ENCODE measurements at regions not wholly inside any gene's neighbourhood (a gene's known extent, or its start where the extent isn't known, plus 50 kb on each side); places are given as distances from the start of the nearest gene placed in this dataset.
"Not testable (repeated sequence)": the region's sequence is repeated elsewhere in the genome, so short reads cannot be mapped to it uniquely, and the experiment has no call there.

DNA sequence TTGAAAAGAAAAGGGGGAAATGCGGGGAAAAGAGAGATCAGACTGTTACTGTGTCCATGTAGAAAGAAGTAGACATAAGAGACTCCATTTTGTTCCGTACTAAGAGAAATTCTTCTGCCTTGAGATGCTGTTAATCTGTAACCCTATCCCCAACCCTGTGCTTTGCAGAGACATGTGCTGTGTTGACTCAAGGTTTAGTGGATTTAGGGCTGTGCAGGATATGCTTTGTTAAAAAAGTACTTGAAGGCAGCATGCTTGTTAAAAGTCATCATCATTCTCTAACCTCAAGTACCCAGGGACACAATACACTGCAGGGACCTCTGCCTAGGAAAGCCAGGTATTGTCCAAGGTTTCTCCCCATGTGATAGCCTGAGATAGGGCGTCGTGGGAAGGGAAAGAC lies 166.3 kb downstream of the GPX5 start:
- DNase-seq; intact Hi-C loops (cut with micrococcal nuclease); ATAC-seq: not testable (repeated sequence)

DNA sequence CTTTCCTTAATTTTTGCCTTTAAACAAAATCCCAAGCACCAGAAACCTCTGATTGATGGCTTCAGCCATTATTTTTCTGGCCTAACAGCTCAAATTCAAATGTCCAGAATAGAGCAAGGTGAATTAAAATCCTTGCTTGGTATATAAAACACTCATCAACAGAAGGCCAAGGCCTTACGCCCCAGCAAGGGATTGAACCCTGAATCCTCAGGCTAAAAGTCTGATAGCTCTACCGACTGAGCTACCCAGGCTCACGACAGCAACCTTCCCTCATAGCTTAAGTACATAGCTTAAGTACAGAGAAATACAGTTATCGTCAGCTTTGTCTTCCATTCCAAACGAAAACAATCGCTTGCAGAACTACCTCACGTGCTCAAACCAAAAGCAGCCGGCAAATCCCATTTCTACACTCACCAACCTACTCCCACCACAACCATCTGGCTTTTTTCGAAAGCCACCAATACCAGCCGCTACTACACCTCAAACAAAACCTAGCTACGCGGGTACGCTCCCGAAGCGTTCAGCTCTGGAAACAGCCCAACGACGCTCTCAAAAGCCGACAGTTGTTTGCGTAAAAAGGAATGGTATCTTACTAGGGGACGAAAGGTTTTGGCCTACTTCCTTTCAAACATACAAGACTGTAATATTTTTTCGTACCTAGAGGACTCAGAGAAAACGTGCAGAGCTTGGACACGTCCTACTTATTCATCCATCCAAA lies 167.5 kb downstream of the GPX5 start:
- DNase-seq (no peak), ATAC-seq (no peak)
- intact Hi-C loops (cut with micrococcal nuclease), result no loop called here

DNA sequence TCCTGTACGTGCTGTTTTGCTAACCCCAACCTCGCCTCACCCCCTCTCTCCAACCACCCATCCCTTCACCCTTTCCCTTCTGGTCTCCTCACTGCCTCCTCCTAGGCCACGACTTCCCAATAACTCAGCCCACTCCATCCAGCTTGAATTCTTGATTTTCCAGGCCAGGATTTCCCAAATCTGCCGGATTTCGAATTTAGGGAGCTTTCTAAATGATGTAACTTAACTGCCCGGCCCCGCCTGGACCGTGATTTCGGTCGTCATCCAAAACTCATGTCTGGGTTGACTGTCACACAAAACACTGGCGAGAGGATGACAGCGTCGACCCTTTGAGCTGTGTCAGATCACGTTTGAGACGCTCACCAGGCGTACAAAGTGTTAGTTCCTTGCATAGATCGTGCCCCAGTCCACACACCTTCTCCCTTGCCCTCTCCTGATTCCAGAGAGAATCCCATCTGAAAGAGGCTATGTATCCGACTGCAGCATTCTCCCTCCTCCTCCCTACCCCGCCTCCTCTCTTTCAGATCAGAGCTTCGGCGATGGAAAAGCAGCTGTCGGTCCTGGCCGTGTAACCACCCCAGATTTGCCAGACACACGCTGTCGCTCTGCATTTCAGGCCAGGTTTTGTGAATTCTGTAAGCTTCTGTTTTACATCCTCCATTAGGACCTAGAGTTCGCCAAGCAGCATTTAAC lies 168.2 kb downstream of the GPX5 start:
- intact Hi-C loops (cut with micrococcal nuclease), result no loop called here
- DNase-seq, result no peak
- ATAC-seq, result peak; percentile 25

DNA sequence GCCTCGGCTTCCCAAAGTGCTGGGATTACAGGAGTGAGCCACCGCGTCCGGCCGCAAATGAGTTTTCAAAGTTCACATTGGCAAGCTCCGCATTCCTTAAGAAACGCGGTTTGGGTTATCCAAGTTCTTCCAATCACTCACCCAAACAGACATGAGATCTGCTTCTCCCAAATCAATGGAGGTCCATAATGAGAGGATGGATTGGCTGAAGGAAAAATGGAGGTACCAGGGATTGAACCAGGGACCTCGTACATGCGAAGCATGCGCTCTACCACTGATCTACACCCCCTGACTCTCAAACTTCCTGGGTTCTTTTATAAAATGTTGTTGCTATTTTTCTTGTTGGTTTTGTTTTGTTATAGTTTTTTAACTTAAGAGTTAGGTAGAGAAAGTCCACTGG lies 170.0 kb downstream of the GPX5 start:
- intact Hi-C loops (cut with micrococcal nuclease), result no loop called here
- DNase-seq (no peak), ATAC-seq (no peak)

DNA sequence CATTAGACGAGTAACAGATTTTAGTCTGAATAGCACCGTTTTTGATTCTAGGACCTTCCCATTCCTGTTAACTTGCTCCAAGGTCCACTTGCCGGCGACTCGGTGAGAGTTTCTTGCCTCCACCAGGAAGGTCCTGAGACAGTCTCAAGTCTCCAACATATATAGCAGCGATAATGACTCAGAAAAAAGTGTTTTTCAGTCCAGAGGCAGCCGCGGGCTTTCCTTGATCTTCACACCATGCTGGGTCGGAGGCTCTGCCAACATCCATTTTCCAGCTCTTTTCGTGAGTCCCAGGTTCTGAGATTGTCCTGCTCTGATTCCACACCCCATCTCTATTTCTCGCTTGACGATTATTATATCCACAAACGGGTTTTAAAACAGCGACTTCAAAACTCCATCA lies 170.5 kb downstream of the GPX5 start:
- DNase-seq, result no peak
- intact Hi-C loops (cut with micrococcal nuclease), result no loop called here
- no peak for ATAC-seq

DNA sequence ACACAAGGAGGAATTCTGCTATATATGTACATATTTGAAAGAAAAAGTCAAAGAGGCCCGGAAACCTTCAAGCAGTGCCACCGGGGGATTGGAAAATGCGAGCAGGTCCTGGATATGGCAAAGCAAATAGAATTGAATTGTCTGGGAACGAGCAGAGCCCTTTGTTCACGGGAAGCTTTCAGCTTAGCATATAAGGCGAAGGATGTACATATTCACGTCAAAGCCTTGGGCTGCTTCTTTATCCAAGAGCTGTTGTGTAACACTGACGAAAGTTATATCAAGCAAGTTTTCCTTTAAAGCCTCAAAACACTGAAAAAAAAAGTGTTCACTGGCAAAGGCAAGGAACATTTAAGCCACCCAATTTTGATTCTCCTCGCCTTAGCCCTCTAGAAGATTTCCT lies 171.0 kb downstream of the GPX5 start:
- DNase-seq, result no peak
- no peak for ATAC-seq
- intact Hi-C loops (cut with micrococcal nuclease), result no loop called here

DNA sequence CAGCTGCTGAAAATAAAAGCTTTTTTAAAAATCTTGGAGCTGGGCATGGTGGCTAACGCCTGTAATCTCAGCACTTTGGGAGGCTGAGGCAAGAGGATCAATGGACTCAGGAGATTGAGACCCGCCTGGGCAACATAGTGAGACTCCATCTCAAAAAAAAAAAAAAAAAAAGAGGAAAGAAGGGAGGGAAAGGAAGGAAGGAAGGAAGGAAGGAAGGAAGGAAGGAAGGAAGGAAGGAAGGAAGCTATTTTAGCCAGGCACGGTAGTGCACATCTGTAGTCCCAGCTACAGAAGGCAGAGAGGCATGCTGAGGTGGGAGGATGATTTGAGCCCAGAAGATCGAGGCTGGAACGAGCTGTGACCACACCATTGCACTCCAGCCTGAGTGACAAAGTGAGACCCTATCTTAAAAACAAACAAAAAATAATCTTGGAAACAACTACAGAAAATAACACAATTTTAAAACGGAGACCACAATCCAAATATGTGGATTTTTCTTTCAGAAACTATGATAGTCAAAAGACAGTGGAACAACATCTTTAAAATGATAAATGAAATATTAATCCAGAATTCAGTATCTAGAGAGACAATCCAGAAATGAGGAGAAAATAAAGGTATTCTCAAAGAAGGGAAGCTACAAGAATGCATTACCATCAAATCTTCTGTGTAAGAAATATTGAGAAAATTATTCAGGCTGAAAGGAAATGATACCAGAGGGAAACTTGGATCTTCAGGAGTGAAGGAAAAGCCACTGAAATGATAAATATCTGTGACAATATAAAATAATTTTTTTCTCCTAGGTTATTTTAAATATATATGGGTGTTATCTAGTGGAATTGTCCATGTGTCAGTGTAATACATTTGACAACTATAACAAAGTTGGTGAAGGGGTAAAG lies 182.0 kb downstream of the GPX5 start:
- ATAC-seq (no peak), DNase-seq (no peak)
- intact Hi-C loops (cut with micrococcal nuclease), result no loop called here

DNA sequence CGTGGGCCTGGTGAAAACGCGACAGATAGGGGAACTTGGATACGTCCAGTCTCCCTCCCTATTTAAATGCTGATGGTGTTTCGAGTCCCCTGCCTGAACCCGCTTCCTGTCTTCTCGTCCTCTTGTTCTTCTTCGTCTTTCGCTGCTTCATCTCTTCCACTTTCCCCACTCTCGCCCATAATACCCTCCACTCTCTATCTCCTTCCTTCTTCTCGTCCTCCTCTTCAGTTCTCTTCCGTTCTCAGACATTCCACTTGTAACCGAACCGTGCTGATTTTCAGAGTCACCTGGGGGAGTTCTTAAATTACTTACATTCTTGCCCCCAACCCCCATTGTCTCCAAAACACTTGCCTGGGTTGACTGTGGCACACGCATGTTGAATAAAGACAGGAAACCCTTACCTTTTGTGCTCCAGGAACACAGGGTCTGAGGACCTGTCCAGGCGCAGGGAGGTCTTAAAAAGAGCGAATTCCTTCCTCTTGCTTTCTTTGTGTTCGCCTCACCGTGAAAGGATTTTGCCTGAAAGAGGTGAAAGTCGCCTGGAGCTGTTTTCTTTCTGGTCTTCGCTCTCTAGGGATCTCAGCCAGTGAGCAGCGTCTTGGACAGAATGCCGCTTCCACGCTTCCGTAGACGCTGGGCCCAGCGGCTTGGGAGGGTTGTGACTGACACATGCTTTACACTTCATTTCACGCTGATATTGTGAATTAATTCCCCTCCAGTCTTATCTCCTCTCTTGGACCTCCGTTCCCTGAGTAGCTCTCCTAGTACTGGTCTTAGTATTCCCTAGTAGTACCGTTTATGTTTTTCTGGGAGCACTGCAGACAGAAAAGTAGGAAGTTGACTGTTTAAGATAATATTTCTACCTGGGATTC lies 184.0 kb downstream of the GPX5 start:
- no peak for ATAC-seq
- DNase-seq, result no peak
- intact Hi-C loops (cut with micrococcal nuclease), result no loop called here

DNA sequence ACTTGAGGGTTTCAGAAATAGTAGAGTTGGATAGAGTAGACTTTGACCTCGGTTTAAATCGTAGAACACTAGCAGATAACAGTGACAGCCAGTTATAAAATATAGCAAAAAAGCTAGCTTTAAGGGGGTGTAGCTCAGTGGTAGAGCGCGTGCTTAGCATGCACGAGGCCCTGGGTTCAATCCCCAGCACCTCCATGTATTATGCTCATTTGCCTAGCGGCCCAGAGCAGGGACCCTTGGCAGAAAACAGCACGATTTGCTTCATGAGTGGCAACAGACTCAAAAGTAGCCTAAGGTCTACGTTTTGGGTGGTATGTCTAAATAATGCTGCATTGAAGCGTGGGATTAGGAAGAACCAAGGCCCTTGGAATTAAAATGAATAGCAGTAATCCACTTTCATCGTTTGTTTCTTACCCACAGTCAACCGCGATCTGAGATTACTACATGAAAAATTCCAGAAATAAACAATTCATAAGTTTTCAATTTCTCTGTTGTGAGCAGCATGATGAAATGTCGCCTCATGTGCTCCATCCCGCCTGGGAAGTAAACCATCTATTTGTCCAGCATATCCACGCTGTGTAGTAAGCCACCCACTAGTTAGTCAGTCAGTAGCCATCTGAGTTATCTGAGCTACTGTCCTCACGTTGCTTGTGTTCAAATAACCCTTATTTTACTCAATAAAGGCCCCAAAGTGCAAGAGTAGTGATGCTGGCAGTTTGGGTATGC lies 184.9 kb downstream of the GPX5 start:
- DNase-seq, result no peak
- intact Hi-C loops (cut with micrococcal nuclease), result no loop called here
- ATAC-seq, result no peak

DNA sequence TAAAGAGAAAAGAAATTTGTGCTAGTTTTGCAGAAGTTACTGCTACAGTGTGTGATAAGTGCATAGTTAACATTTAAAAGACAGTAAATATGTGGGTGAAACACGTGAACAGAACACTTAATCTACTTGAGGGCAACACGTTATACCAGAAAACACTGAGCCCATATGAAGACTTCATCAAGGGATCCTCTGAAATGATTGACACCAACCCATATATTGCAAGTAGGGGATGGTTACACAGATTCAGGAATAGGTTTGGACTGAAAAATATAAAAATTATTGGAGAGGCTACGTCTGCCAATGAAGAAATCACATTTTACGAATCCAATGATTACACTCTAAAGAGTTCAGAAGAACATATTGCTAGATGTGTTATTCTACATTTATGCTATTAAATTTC lies 185.6 kb downstream of the GPX5 start:
- no peak for ATAC-seq
- intact Hi-C loops (cut with micrococcal nuclease), result no loop called here

DNA sequence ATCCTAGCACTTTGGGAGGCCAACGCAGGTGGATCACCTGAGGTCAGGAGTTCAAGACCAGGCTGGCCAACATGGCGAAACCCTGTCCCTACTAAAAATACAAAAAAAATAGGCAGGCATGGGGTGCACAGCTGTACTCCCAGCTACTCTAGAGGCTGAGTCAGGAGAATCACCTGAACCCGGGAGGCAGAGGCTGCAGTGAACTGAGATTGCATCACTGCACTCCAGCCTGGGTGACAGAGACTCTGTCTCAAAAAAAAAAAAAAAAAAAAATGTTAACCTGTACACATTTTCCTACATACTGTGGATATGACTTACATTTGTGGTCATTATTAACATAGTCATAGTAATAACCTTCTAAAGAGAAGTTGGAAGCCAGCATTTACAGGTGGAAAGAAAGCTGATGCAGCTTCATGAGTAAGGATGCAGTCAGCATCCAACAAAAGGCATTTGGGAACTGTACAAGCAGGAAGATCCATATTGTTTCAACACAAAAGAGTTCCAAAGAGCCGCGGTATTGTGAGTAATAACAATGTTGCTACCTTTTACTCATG lies 186.2 kb downstream of the GPX5 start:
- no peak for DNase-seq
- intact Hi-C loops (cut with micrococcal nuclease), result no loop called here
- ATAC-seq, result no peak

More for the DNA sequence above, 185.6 kb downstream of the GPX5 start:
- no peak for DNase-seq

DNA sequence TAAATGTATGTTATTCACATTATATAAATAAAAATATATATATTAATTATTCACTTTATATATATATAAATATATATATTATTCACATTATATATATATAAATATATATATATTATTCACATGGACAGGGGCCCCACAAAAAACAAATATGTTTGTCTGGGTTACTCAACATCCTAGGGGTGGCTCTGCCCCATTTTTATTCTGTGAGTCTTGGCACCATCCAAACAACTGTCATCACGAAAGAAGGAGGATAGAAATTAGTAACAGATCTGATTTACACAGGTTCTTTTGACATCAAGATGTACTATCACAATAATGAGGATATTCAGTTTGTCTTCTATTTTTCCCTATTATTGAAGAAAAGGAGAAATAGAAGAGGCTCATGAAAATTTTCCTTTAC lies 187.3 kb downstream of the GPX5 start:
- no peak for ATAC-seq
- no peak for DNase-seq
- intact Hi-C loops (cut with micrococcal nuclease), result no loop called here

DNA sequence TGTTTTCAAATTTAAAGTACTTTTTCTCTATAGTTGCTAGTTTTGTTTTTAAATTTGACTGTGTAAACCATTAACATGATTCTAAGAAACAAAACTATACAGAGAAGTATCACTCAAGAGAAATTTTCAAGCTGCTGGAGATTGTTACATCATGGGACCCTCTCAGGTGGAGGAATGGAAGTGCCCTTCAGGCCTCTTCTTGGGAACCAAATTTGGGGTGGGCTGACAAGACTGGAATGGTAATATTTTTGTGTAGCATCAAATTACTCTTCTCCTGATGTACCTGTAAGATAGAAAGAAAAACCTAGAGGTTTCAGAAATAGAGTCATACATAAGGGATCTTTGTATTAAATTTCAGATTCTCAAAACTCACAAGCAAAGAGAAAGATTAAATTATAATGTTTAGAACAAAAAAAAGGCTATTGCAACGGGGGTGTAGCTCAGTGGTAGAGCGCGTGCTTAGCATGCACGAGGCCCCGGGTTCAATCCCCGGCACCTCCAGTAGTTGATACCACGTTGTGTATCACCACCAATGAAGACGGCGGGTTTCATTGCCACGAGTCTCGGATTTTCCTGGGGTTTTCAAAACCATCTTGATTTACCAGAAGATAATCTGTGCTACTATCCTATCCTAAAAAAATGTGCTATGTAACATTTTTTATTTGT lies 193.7 kb downstream of the GPX5 start:
- intact Hi-C loops (cut with micrococcal nuclease), result no loop called here
- DNase-seq (no peak), ATAC-seq (no peak)

DNA sequence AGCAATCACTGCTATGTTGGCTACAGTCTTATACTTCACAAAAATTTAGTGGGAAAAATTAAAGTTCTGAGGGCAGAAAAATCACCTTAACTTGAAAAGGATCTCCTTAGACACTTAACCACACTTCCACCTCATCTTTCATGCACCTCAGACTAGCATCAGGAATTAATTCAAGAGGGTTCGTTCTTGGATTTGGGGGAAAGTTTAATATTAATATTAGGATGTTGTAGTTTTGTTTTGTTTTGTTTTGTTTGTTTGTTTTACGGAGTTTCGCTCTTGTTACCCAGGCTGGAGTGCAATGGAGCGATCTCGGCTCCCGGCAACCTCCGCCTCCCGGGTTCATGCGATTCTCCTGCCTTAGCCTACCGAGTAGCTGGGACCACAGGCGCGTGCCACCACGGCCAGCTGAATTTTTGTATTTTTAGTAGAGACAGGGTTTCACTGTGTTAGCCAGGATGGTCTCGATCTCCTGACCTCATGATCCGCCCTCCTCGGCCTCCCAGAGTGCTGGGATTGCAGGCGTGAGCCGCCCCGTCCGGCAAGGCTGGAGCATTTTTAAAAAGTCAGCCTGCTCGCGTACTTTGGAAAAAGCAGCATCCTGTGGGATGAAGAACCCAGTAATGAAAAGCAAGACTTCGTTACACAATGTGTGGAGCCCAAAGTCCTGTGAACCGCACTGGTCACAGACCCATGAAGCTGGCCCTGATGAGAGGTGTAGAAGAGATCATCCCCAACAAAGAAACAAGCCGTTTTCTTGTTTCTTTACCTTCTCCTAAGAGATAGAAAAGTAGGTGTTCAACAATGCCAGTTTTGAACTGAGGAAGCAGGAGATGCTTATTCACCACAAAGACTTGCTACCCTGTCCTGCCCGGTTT lies 194.9 kb downstream of the GPX5 start:
- intact Hi-C loops (cut with micrococcal nuclease), result no loop called here
- DNase-seq, result no peak
- no peak for ATAC-seq

DNA sequence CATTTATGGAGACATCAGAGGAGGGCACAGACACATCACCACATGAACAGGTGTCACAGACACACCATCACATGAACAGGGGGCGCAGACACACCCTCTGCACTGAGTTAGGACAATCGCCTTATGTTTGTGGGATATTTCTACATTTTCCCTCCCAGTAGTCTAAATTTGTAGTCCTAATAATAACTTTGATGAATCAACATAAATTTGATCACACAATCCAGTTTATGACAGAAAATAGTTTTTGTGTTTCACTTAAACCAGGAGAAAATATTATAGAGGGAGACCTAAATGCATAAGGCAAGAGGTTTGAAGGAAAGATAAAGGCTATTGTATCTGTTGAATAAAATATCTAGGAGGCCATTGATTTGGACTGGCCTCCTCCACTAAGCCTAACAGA lies 195.7 kb downstream of the GPX5 start:
- intact Hi-C loops (cut with micrococcal nuclease), result no loop called here

DNA sequence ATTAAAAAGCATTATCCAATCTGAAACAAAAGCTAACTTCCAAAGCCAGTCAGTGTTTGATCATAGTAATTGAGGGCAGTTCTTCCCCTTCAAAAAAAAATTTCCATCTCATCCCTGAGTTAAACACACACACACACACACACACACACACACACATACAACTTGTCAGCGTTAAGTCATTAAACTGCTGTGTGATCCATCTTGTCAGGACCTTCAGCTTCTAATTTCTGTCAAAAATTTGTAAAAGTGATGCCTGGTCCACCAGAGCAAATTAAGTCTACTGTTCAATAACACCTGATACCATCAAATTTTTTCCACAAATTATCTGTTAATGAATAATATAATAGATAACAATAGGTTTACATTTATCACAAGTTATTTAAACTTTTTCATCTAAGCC lies 198.7 kb downstream of the GPX5 start:
- ATAC-seq (no peak), DNase-seq (no peak)
- intact Hi-C loops (cut with micrococcal nuclease), result no loop called here

More for the DNA sequence above, 195.7 kb downstream of the GPX5 start:
- DNase-seq (no peak), ATAC-seq (no peak)

DNA sequence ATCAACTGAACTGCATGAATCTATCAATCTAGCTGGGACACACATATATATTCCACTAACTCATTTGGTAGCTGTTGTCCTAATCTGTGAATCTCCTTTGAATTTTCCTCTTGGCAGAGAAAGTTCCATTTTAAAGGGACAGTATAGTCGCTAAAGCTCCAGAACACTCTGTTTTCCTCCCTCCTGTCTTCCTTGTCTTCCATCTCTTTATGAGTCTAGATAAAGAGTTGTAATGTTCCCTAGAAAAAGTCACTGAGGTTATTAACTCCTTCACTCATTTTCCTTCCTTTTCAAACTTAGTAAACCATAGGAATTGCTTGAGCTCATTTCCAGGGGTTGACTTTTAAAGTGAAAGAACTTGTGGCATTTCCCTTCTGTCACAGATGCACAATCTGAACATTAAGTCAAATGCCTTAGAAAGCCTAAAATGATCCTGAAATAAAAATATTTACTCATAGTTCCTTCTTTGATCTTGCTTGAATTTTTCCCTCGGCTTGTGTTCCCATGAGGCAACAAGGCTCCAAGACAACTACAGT lies 198.4 kb downstream of the TRIM27 start:
- ATAC-seq, result no peak
- no peak for DNase-seq

More for the DNA sequence above, 198.4 kb downstream of the TRIM27 start:
- intact Hi-C loops (cut with micrococcal nuclease), result no loop called here
